Prostate gland (tissue), 2 donors: ENCODE measurements at regions not wholly inside any gene's neighbourhood (a gene's known extent, or its start where the extent isn't known, plus 50 kb on each side); places are given as distances from the start of the nearest gene placed in this dataset.

Experiments used
- POLR2A ChIP-seq: fragments of 450-650 bp; IDR thresholded peaks from one replicate; pipeline ENCODE4 v1.6.1; 2016; ENCODE audit warnings: antibody characterized with exemption, mild to moderate bottlenecking
- POLR2AphosphoS5 ChIP-seq: sonication (generic); formaldehyde crosslinking; IDR thresholded peaks from one replicate; pipeline ENCODE4 v1.6.1; 2017; ENCODE audit warnings: antibody characterized with exemption
- TF ChIP-seq, protein P1 (sequence below), 4 experiments: fragments of 200-600 bp in 2 of 4; fragments of 450-650 bp in 2 of 4; sonication (generic) in 2 of 4; IDR thresholded peaks; 1 replicate in 3 of 4; 2 replicates in 1 of 4; pipeline ENCODE4 v1.5.1; 2016 to 2019; ENCODE audit warnings: antibody characterized with exemption in 4 of 4, mild to moderate bottlenecking in 2 of 4, moderate library complexity in 2 of 4

GRCh38 chr1:113293256-113293626 is 97.1 kb upstream of the MAGI3 start:
- TF ChIP-seq, protein P1, sequence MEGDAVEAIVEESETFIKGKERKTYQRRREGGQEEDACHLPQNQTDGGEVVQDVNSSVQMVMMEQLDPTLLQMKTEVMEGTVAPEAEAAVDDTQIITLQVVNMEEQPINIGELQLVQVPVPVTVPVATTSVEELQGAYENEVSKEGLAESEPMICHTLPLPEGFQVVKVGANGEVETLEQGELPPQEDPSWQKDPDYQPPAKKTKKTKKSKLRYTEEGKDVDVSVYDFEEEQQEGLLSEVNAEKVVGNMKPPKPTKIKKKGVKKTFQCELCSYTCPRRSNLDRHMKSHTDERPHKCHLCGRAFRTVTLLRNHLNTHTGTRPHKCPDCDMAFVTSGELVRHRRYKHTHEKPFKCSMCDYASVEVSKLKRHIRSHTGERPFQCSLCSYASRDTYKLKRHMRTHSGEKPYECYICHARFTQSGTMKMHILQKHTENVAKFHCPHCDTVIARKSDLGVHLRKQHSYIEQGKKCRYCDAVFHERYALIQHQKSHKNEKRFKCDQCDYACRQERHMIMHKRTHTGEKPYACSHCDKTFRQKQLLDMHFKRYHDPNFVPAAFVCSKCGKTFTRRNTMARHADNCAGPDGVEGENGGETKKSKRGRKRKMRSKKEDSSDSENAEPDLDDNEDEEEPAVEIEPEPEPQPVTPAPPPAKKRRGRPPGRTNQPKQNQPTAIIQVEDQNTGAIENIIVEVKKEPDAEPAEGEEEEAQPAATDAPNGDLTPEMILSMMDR (IDR thresholded peaks at IDR 0.05) = no peak
- TF ChIP-seq POLR2AphosphoS5 = no peak
- no peak for TF ChIP-seq POLR2A
